Skin epidermis (tissue), 12 donors: ENCODE measurements at regions not wholly inside any gene's neighbourhood (a gene's known extent, or its start where the extent isn't known, plus 50 kb on each side); places are given as distances from the start of the nearest gene placed in this dataset.
"Not testable (repeated sequence)": the region's sequence is repeated elsewhere in the genome, so short reads cannot be mapped to it uniquely, and the experiment has no call there.

Experiments
- H3K27ac ChIP-seq, 21 experiments: fragments of 200-600 bp; sonication (generic) in 11 of 21; one replicate each; pipeline ENCODE4 v1.5.0; 2020; ENCODE audit warnings: mild to moderate bottlenecking in 3 of 21, inconsistent platforms in 2 of 21, moderate library complexity in 2 of 21
- H3K4me3 ChIP-seq, 7 experiments: fragments of 200-600 bp; sonication (generic) in 2 of 7; one replicate each; pipeline ENCODE4 v1.5.0; 2020; ENCODE audit warnings: inconsistent platforms in 2 of 7, mild to moderate bottlenecking in 2 of 7, moderate library complexity in 1 of 7

DNA sequence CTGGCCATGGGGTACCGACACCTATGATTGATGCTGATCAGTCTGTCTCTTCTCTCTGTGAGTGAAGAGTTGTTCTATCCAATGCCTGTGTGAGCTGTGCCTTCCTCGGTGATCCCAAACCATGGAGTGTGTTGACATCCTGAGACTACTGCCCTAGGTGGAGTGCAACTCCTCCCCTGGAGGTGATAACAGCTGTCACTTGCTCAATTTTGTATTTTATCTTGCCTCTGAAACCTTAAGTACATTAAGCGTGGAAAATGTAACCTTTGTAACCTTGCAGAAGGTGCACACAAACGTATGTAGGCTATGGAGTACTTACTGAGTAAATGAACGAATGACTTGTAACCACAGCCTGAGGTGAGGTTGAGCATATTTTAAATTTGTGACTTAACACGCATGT is 256.2 kb downstream of the FNDC1 start:
- H3K27ac ChIP-seq, result no peak overlapping the region

DNA sequence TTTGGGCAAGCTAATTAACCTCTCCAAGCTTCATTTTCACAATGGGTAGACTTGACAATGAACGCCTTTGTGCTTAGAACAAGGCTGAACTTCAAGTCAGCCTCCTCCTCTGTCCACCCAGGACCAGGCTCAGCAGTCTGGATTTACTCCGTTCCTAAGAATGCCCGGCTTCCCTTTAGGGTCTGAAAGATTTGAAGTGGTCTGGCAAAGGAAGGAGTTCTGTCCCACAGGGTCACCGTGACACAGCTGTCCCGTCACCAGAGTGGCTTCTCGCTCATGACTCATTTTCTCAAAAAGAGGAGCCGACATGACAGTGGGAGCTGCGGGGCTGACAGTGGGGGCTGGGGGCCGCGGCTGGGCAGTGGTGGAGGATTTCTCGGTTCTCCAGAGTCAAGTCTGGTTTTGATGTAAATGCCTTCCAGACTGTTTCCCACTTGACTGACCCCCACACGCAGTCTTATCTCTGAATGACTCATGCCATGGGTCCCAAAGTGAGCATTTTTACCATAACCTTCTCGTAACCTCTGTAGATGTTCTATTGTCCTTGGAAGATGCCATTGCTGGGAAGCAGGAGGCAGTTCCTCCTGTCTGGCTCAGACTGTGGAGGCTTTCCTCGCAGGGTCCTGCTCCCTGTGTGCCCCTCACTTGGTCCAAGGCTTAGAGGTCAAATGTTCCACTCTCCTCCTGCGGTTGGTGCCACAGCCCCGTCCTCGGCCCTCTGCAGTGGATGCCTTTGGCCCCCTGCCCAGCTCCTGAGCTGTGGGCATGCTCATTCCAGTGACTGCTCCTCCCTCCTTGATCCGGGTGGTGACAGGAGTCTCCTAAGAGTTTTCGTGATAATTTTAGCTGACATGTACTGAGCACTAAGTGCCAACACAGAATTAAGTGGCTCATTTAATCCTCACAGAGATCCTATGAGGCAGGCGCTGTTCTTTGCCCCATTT is 253.1 kb downstream of the FNDC1 start:
- Histone ChIP-seq H3K27ac (no peak overlapping the region), H3K4me3 (no peak overlapping the region)

More for the DNA sequence above, 256.2 kb downstream of the FNDC1 start:
- H3K4me3 ChIP-seq, result no peak overlapping the region

- H3K27ac ChIP-seq, result no peak overlapping the region
- H3K4me3 ChIP-seq, result no peak overlapping the region
Observed at GRCh38 chr6:159421586-159421985, 252.4 kb downstream of the FNDC1 start.

GRCh38 chr6:159418997-159419396 is 249.8 kb downstream of the FNDC1 start:
- Histone ChIP-seq H3K4me3 (no peak overlapping the region), H3K27ac (no peak overlapping the region)

DNA sequence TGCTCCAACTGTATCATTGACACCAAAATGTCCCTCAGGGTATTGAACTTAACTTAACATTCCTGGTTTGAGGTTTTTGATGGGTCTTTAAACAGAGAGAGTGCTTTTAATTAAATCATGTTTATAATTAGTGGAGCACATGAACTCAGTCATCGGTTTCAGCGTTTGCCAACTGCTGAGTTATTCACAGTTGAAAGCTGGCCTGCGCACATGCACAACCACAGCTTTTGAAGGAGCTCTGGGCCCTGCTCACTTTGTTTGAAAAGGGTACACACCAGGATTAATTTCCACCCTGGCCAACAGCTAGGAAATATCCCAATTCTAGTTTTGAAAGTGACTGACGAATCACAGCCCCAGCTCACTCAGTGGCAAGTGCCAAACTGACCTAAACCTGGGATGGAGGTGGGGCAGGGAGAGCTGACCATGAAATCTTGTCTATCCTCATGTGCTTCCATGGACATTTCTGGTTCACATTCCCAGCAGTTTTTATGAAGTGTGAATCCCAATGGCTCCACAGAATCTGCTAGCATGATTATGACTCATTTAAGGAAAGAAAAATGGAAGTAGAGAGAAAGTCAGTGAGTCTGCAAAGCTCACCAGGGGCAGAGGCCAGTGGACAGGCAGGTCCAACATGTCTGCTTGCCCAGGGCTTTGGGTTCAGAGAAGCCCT is 247.8 kb downstream of the FNDC1 start:
- H3K4me3 ChIP-seq, result no peak overlapping the region
- peak overlapping the region in 1 of 21 experiments; percentile 20 for H3K27ac ChIP-seq

GRCh38 chr6:159415540-159415939 is 246.3 kb downstream of the FNDC1 start:
- no peak overlapping the region for H3K4me3 ChIP-seq
- H3K27ac ChIP-seq, result no peak overlapping the region

DNA sequence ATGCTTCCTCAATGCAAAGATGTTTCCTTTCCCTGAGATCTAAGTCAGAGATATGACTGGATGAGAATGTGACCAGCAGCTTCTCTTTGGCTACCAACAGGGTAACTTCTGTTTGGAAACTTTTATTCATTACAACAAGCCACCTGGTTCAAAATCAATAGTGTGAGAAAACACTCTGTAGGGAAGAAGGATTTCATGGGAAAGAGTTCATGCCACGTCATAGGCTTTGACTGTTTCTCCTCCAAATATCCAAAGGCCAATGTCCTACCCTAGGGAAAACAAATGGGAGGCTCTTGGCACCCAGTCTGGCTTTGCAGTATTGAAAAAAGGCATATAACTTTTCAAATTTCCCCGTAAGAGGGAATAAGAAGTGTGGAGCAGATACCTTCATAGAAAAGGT is 245.5 kb downstream of the FNDC1 start:
- Histone ChIP-seq H3K27ac (no peak overlapping the region), H3K4me3 (no peak overlapping the region)

GRCh38 chr6:159407211-159407780 is 238.1 kb downstream of the FNDC1 start:
- H3K4me3 ChIP-seq, H3K27ac ChIP-seq: not testable (repeated sequence)

DNA sequence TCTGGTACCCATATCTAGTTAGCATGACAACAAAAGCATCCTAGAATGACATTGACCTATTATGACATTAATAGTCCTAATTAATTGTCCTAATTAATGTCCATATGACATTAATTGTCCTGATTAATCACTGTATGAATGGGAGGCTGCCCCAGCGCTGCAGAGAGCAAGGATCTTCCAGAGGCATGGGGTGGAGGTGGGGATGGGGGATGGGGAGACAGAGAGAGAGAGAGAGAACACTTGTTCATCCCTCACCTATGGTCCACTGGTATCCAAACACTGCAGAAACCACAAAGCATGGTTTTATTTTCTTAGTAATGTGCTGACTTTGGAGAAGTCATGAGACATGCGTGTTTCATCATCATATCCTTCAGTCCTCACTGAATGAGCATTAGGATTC is 235.1 kb downstream of the FNDC1 start:
- Histone ChIP-seq H3K27ac (no peak overlapping the region), H3K4me3 (no peak overlapping the region)

GRCh38 chr6:159400826-159401225 is 231.6 kb downstream of the FNDC1 start:
- no peak overlapping the region for H3K4me3 ChIP-seq
- no peak overlapping the region for H3K27ac ChIP-seq

GRCh38 chr6:159399751-159400221 is 230.6 kb downstream of the FNDC1 start:
- Histone ChIP-seq H3K27ac (no peak overlapping the region), H3K4me3 (no peak overlapping the region)

DNA sequence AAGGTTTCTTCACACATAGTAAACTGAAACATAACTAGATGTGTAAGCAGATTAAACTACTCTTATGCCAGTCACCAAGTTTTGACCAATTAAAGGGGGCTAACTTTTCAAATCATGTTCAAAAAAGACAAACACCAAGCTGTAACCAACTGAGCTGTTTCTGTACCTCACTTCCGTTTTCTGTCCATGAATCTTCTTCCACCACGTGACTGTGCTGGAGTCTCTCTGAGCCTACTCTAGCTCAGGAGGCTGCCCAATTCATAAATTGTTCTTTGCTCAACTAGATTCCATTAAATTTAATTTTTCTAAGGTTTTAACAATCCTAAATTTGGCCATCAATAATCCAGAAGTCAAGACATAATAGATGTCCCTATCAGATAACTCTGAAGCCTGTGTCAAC is 229.4 kb downstream of the FNDC1 start:
- no peak overlapping the region for H3K27ac ChIP-seq
- H3K4me3 ChIP-seq, result no peak overlapping the region

- Histone ChIP-seq H3K27ac (no peak overlapping the region), H3K4me3 (no peak overlapping the region)
Observed at GRCh38 chr6:159397753-159398152, 228.6 kb downstream of the FNDC1 start.

DNA sequence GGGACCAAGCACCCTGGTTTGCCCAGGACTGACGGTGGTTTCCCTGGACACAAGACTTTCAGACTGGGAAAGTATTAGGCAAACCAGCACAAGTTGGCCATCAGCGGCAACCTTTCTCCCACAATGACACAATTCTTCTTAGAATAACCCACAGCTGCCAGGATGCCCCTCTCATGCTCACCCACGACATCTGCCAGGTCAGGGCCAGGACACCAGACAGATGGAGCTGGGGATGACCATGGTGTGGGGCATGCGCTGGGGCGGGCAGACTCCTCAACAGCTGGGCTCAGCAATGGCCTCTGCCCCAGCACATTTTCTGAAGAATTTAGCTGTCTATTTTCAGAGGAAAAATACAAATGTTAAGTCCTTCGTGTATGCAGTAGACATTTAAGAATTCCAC is 226.4 kb downstream of the FNDC1 start:
- no peak overlapping the region for H3K4me3 ChIP-seq
- no peak overlapping the region for H3K27ac ChIP-seq

DNA sequence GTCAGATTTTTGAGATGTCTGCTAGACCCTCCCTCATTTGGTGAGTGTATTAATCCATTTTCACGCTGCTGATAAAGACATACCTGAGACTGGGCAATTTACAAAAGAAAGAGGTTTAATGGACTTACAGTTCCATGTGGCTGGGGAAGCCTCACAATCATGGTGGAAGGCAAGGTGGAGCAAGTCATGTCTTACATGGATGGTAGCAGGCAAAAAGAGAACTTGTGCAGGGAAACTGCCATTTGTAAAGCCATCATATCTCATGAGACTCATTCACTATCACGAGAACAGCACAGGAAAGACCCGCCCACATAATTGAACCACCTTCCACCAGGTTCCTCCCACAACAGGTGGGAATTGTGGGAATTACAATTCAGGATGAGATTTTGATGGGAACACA is 223.5 kb downstream of the FNDC1 start:
- H3K27ac ChIP-seq, H3K4me3 ChIP-seq: not testable (repeated sequence)

- no peak overlapping the region for H3K4me3 ChIP-seq
- no peak overlapping the region for H3K27ac ChIP-seq
Observed at GRCh38 chr6:159390381-159390780, 221.2 kb downstream of the FNDC1 start.

DNA sequence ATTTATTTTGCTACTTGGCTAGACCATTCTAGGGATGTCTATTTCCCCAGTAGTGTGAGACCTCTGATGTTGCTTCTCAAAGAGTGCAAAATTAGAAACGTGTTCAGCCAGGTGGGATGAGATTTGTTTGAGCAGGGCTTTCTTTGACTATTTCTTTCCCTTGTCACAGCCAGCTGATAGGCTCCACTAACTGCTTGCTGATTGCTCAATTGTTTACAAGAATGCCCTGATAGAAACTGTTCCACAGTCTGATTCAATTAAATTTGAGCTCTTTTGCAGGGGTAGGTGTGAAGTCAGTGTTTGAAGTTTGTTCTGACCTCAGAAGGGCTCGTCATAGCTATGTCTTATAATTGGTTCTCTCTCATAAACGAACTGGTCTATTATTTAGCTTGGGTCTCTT is 220.5 kb downstream of the FNDC1 start:
- H3K4me3 ChIP-seq, result no peak overlapping the region
- no peak overlapping the region for H3K27ac ChIP-seq

DNA sequence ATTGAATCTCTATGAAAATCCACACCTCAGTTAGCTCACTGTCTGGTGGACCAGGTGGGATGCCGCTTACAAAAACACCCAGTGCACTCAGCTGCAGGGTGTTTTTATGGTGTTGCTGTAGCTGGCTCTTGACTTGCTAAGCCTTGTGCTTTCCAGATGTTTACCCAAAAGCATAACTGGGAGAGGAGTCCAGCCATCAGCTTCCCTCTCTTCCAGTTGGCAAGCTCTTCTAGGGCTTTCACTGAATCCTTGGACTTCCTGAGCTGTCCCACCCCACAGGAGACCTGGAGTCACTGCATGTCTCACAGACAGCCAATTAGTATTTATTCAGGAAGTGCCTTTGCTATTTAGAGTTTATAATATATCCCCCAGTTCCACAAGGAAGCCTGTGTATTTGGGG is 210.9 kb downstream of the FNDC1 start:
- no peak overlapping the region for H3K4me3 ChIP-seq
- no peak overlapping the region for H3K27ac ChIP-seq

DNA sequence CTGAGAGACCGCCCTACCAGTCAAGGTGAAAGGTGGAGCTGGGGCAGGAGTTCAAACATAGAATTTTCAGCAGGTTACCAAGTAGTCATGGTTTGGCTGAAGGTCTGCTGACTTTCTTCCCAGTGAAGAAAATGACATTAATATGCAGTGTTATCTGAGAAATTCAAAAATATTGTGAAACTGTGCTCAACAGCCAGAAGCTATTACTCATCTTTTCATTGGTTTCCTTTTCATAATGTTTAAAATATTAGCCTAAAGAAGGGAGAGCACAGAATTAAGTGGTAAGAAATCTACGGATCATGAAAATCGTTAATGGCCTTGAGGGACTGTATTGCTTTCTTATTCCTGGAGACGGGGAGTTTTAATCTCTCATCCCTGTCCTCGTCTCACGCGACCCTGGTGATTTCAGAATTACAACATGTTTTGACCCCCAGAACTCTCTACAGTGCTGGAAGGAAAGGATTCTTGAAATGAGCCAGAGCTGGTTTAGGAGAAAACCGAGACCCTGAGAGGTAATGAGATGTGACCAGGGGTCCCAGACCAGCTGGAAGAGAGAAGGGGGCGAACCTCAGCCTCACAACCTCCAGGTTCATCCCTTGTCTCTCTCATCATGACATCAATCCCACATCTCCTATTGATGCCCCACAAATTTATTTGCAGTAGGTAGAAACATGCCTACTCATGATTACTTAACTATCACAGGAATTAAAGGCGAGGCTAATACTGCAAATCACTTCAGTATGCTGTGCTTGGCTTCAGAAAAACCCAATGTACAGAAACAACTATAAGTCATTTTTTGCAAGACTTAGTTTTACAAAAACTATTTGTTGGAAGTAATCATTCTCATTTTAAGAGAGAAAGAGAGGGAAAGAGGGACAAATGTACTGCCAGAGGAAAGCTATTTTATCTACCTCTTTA is 209.5 kb downstream of the FNDC1 start:
- no peak overlapping the region for H3K27ac ChIP-seq
- H3K4me3 ChIP-seq, result no peak overlapping the region
